Left lung (tissue), 4 donors: ENCODE measurements at regions not wholly inside any gene's neighbourhood (a gene's known extent, or its start where the extent isn't known, plus 50 kb on each side); places are given as distances from the start of the nearest gene placed in this dataset.

Experiments
- ATAC-seq: fragments of 200-7000 bp; cut with Tn5 transposase; one replicate; pipeline ENCODE4 v1.9.1; 2020; ENCODE audit warnings: moderate library complexity
- DNase-seq, 4 donors: peaks; one replicate each; pipeline ENCODE4 v3.0.0-alpha.2; 2013 to 2020
- H3K27ac ChIP-seq, 2 donors: fragments of 200-600 bp; sonication (generic) in 1 of 2; one replicate each; pipeline versions ENCODE4 v1.5.0 to v1.8.0; 2020 to 2021
- H3K27me3 ChIP-seq, 2 donors: fragments of 200-600 bp; sonication (generic) in 1 of 2; one replicate each; pipeline versions ENCODE4 v1.5.0 to v1.8.0; 2020 to 2021
- H3K36me3 ChIP-seq, 2 donors: fragments of 200-600 bp; sonication (generic) in 1 of 2; one replicate each; pipeline versions ENCODE4 v1.5.0 to v1.8.0; 2020 to 2021
- H3K4me1 ChIP-seq, 2 donors: fragments of 200-600 bp; one replicate each; pipeline ENCODE4 v1.8.0; 2021
- H3K4me3 ChIP-seq, 2 donors: fragments of 200-600 bp; sonication (generic) in 1 of 2; one replicate each; pipeline versions ENCODE4 v1.5.0 to v1.8.0; 2020 to 2021; ENCODE audit warnings: mild to moderate bottlenecking in 1 of 2
- H3K9me3 ChIP-seq, 2 donors: fragments of 200-600 bp; sonication (generic) in 1 of 2; one replicate each; pipeline versions ENCODE4 v1.5.0 to v1.8.0; 2020 to 2021
- intact Hi-C, 2 donors: fragments of 100-400 bp; cut with DNase I; formaldehyde crosslinking; loops; one replicate each; pipeline versions ENCODE4 v1.11.2 to v1.14.2; 2022
- TF ChIP-seq, protein P1 (sequence below), 2 donors: fragments of 200-600 bp; sonication (generic) in 1 of 2; IDR thresholded peaks; one replicate each; pipeline versions ENCODE4 v1.5.0 to v1.8.0; 2021; ENCODE audit warnings: antibody characterized with exemption in 2 of 2
- donor health status: DM: no; HTN: yes; CAD: no.
- donor health status: DM: no; HTN: no; CAD: no.

DNA sequence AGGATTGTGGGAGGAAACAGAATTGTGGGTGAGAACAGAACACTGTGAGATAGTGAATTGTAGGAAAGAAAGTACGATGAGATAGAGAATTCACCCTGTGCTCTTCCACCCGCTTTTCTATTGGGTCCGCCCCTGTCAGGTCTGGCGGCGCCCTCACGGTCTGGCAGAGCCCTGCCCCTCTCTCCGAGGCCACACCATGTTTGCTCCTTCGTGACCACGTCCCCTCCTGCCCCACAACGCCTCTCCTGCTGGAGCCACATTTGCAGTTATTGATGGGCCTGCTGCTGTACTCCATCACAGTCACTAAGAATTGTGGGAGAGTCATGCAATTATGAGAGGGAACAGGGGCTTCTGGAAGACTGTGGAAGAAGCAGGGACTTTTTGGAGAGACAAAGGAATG lies 473.1 kb downstream of the KLF12 start:
- H3K27ac ChIP-seq = no peak overlapping the region
- H3K4me3 ChIP-seq = no peak overlapping the region
- no peaks in the 10 kb centered on the region for H3K9me3 ChIP-seq
- ATAC-seq = no peak
- no peaks in the 10 kb centered on the region for H3K27me3 ChIP-seq
- no peaks in the 10 kb centered on the region for H3K4me1 ChIP-seq
- no peaks in the 10 kb centered on the region for H3K36me3 ChIP-seq
- no peak for DNase-seq
- TF ChIP-seq, protein P1, sequence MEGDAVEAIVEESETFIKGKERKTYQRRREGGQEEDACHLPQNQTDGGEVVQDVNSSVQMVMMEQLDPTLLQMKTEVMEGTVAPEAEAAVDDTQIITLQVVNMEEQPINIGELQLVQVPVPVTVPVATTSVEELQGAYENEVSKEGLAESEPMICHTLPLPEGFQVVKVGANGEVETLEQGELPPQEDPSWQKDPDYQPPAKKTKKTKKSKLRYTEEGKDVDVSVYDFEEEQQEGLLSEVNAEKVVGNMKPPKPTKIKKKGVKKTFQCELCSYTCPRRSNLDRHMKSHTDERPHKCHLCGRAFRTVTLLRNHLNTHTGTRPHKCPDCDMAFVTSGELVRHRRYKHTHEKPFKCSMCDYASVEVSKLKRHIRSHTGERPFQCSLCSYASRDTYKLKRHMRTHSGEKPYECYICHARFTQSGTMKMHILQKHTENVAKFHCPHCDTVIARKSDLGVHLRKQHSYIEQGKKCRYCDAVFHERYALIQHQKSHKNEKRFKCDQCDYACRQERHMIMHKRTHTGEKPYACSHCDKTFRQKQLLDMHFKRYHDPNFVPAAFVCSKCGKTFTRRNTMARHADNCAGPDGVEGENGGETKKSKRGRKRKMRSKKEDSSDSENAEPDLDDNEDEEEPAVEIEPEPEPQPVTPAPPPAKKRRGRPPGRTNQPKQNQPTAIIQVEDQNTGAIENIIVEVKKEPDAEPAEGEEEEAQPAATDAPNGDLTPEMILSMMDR (IDR thresholded peaks at IDR 0.05) = no peak
- intact Hi-C loops = no loop called here

DNA sequence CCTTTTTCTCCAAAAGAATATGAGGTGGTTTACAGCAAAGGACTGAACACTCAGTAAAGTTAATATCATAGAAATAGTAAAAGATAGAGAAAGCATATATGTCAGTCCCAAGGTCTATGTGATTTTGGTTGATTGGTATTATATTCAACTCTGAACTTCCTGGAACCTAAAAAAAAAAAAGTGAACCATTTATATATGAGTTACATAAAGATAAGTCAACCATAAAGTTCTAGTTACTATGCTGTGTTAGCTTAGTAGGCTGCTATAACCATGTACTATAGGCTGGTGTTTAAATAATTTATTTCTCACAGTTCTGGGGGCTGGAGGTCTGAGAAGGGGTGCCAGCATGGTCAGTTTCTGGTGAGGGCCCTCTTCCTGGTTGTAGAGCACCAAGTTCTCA lies 475.6 kb downstream of the KLF12 start:
- no peaks in the 10 kb centered on the region for H3K9me3 ChIP-seq
- H3K36me3 ChIP-seq = no peaks in the 10 kb centered on the region
- H3K27me3 ChIP-seq = no peaks in the 10 kb centered on the region
- no peak overlapping the region for H3K4me3 ChIP-seq
- no peak for DNase-seq
- no peaks in the 10 kb centered on the region for H3K4me1 ChIP-seq
- intact Hi-C loops = no loop called here
- no peak for ATAC-seq
- H3K27ac ChIP-seq = no peak overlapping the region
- TF ChIP-seq, protein P1 (IDR thresholded peaks at IDR 0.05) = no peak

DNA sequence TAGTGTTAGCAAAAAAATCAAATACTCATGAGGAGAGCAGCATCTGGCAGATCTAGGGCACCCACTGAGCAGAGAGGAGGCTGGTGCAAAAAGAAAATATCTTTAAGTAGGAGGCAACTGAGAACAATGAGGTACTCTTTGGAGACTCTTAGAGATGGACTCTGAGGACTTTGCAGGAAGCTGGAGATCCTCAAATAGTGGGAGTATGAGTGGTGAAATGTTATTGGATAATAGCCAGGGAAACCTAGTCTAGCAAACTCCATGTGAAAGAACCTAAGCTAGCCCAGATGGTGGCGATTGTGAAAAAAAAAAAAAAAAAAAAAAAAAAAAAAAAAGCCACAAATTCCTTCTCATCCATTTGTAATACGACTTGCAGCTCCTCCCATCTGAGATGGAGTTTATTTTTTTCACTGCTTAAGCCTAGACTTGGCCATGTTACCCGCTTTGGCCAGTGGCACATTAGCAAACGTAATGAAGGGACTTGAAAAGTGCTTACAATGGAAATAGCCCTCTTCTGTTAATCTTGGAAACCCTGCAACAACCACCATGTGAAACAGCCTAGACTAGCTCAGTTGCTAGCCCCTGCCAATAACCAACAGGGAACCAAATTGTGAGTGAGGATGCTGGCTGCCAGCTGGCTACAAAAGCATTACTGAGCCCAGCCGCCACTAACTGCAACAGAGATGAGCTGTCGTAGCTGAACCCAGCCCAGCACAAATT lies 476.2 kb downstream of the KLF12 start:
- Histone ChIP-seq H3K9me3 (no peaks in the 10 kb centered on the region), H3K27ac (no peak overlapping the region), H3K27me3 (no peaks in the 10 kb centered on the region), H3K4me3 (no peak overlapping the region), H3K36me3 (no peaks in the 10 kb centered on the region), H3K4me1 (no peaks in the 10 kb centered on the region)
- peak; percentile 63 for ATAC-seq
- TF ChIP-seq, protein P1 (IDR thresholded peaks at IDR 0.05) = no peak
- intact Hi-C loops = no loop called here
- peak in 2 of 4 donors; percentile 9 to 37 for DNase-seq

DNA sequence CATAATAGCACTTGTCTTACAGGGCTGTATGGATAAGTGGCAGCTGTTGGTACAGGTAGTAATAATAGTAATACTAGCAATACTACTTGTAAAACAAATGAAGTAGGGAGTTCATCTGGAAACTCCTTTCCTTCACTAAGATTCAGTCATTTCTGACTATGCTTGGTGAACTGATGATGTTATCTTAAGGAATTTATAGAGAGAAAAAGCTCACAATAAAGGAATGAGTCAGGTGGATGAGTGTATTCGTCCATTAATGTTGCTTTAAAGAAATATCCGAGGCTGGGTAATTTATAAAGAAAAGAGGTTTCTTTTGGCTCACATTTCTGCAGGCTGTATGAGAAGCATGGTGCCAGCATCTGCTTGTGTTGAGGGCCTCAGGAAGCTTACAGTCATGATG lies 477.3 kb downstream of the KLF12 start:
- DNase-seq (no peak), ATAC-seq (no peak)
- H3K27me3 ChIP-seq = no peaks in the 10 kb centered on the region
- TF ChIP-seq, protein P1 (IDR thresholded peaks at IDR 0.05) = no peak
- no peaks in the 10 kb centered on the region for H3K9me3 ChIP-seq
- intact Hi-C loops = no loop called here
- no peak overlapping the region for H3K27ac ChIP-seq
- H3K4me1 ChIP-seq = no peaks in the 10 kb centered on the region
- no peaks in the 10 kb centered on the region for H3K36me3 ChIP-seq
- no peak overlapping the region for H3K4me3 ChIP-seq

DNA sequence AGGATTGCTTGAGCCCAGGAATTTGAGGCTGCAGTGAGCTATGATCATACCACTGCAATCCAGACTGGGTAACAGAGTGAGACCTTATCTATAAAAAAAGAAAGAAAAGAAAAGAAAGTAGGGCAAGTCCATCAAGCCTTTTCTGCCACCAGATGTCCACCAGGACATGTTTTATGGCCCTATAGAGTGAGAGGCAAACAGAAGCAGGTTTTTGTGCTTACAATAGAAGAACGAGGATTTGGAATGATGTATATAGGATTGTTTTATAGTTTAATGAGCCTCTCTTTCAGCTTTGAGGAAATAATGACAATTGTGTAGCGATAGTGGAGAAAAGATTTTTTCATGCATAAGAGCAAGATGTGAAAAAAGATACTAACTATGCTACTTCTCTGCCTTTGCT lies 480.5 kb downstream of the KLF12 start:
- ATAC-seq (no peak), DNase-seq (no peak)
- Histone ChIP-seq H3K4me1 (no peaks in the 10 kb centered on the region), H3K36me3 (no peaks in the 10 kb centered on the region), H3K27ac (no peak overlapping the region), H3K9me3 (no peaks in the 10 kb centered on the region), H3K27me3 (no peaks in the 10 kb centered on the region), H3K4me3 (no peak overlapping the region)
- intact Hi-C loops = no loop called here
- TF ChIP-seq, protein P1 (IDR thresholded peaks at IDR 0.05) = no peak
